H9 (cell line): ENCODE measurements at regions not wholly inside any gene's neighbourhood (a gene's known extent, or its start where the extent isn't known, plus 50 kb on each side); places are given as distances from the start of the nearest gene placed in this dataset.

Experiments used
- DNase-seq: peaks from one replicate; pipeline ENCODE4 v3.0.0-alpha.2; 2017
- H2AFZ ChIP-seq: one replicate; pipeline ENCODE4 v1.6.1; 2013; ENCODE audit warnings: mild to moderate bottlenecking, low read length, control low read depth, moderate library complexity
- H2AK5ac ChIP-seq: 2 replicates; pipeline ENCODE4 v1.6.1; 2013; ENCODE audit warnings: low read length, control low read depth, mixed read lengths; ENCODE audit not compliant: insufficient read length
- H2BK120ac ChIP-seq: one replicate; pipeline ENCODE4 v1.6.1; 2013; ENCODE audit warnings: low read depth, mild to moderate bottlenecking, low read length, control low read depth, inconsistent platforms; ENCODE audit not compliant: poor library complexity, severe bottlenecking
- H2BK12ac ChIP-seq: 2 replicates; pipeline ENCODE4 v1.6.1; 2013; ENCODE audit warnings: low read length, control low read depth, mixed read lengths, low read depth; ENCODE audit not compliant: insufficient read length
- H2BK15ac ChIP-seq: 2 replicates; pipeline ENCODE4 v1.6.1; 2013; ENCODE audit warnings: low read depth, low read length, control low read depth
- H2BK20ac ChIP-seq: one replicate; pipeline ENCODE4 v1.6.1; 2013; ENCODE audit warnings: low read depth, mild to moderate bottlenecking, low read length, control low read depth, inconsistent platforms; ENCODE audit not compliant: poor library complexity, severe bottlenecking
- H2BK5ac ChIP-seq: 2 replicates; pipeline ENCODE4 v1.6.1; 2013; ENCODE audit warnings: low read length, control low read depth, mixed read lengths; ENCODE audit not compliant: insufficient read length
- H3K14ac ChIP-seq: 2 replicates; pipeline ENCODE4 v1.6.1; 2013; ENCODE audit warnings: low read length, control low read depth; ENCODE audit not compliant: insufficient read depth
- H3K18ac ChIP-seq: 2 replicates; pipeline ENCODE4 v1.6.1; 2013; ENCODE audit warnings: low read depth, mild to moderate bottlenecking, mixed read lengths, low read length, control low read depth; ENCODE audit not compliant: insufficient read length
- H3K23ac ChIP-seq: 2 replicates; pipeline ENCODE4 v1.6.1; 2013; ENCODE audit warnings: low read length, control low read depth, mixed read lengths, low read depth; ENCODE audit not compliant: insufficient read length
- H3K23me2 ChIP-seq: 2 replicates; pipeline ENCODE4 v1.6.1; 2013; ENCODE audit warnings: low read depth, mild to moderate bottlenecking, mixed read lengths, low read length, control low read depth; ENCODE audit not compliant: insufficient read length, poor library complexity, severe bottlenecking
- H3K27ac ChIP-seq: 2 replicates; pipeline ENCODE4 v1.5.1; 2013; ENCODE audit warnings: low read length, control low read depth, mixed read lengths, low read depth; ENCODE audit not compliant: insufficient read length
- H3K27me3 ChIP-seq: 2 replicates; pipeline ENCODE4 v1.6.1; 2013; ENCODE audit warnings: low read length, control low read depth, inconsistent platforms; ENCODE audit not compliant: insufficient read depth
- H3K4ac ChIP-seq: 2 replicates; pipeline ENCODE4 v1.6.1; 2013; ENCODE audit warnings: low read depth, mild to moderate bottlenecking, control low read depth, inconsistent platforms, low read length, moderate library complexity
- H3K4me1 ChIP-seq: 2 replicates; pipeline ENCODE4 v1.6.1; 2013; ENCODE audit warnings: low read length, control low read depth, inconsistent platforms; ENCODE audit not compliant: insufficient read depth
- H3K4me2 ChIP-seq: 2 replicates; pipeline ENCODE4 v1.6.1; 2013; ENCODE audit warnings: low read length, control low read depth, mixed read lengths; ENCODE audit not compliant: insufficient read length, insufficient read depth
- H3K56ac ChIP-seq: 2 replicates; pipeline ENCODE4 v1.6.1; 2013; ENCODE audit warnings: low read depth, mild to moderate bottlenecking, mixed read lengths, low read length, control low read depth; ENCODE audit not compliant: insufficient read length
- H3K79me1 ChIP-seq: 2 replicates; pipeline ENCODE4 v1.6.1; 2013; ENCODE audit warnings: low read depth, mild to moderate bottlenecking, moderate library complexity, low read length, control low read depth, inconsistent platforms; ENCODE audit not compliant: insufficient read depth, poor library complexity, severe bottlenecking
- H3K79me2 ChIP-seq: 2 replicates; pipeline ENCODE4 v1.6.1; 2013; ENCODE audit warnings: low read length, control low read depth, inconsistent platforms; ENCODE audit not compliant: insufficient read depth
- H3K9ac ChIP-seq: 2 replicates; pipeline ENCODE4 v1.6.1; 2013; ENCODE audit warnings: low read length, control low read depth, mixed read lengths; ENCODE audit not compliant: insufficient read length; ENCODE audit errors: extremely low read depth
- H3K9me3 ChIP-seq: one replicate; pipeline ENCODE4 v1.6.1; 2013; ENCODE audit warnings: low read depth, low read length, inconsistent platforms; ENCODE audit not compliant: control insufficient read depth
- H3T11ph ChIP-seq: one replicate; pipeline ENCODE4 v1.6.1; 2013; ENCODE audit warnings: mild to moderate bottlenecking, low read length, control low read depth, inconsistent platforms
- H4K20me1 ChIP-seq: one replicate; pipeline ENCODE4 v1.6.1; 2013; ENCODE audit not compliant: control insufficient read depth, insufficient read length, insufficient read depth
- H4K5ac ChIP-seq: 2 replicates; pipeline ENCODE4 v1.6.1; 2013; ENCODE audit warnings: low read depth, mild to moderate bottlenecking, mixed read lengths, low read length, control low read depth; ENCODE audit not compliant: insufficient read length
- H4K8ac ChIP-seq: replicated peaks from 2 replicates; pipeline ENCODE4 v1.6.1; 2013; ENCODE audit warnings: low read length, control low read depth, mixed read lengths, low read depth; ENCODE audit not compliant: insufficient read length
- H4K91ac ChIP-seq: 2 replicates; pipeline ENCODE4 v1.6.1; 2013; ENCODE audit warnings: low read depth, mild to moderate bottlenecking, moderate library complexity, mixed read lengths, low read length, control low read depth; ENCODE audit not compliant: insufficient read length
- H3K27ac Mint-ChIP-seq, 3 experiments: 2 replicates in 2 of 3; 3 replicates in 1 of 3; pipeline ENCODE4 v1.8.0; 2020 to 2021; ENCODE audit warnings: mixed read lengths in 3 of 3, mild to moderate bottlenecking in 1 of 3, moderate library complexity in 1 of 3
- H3K27me3 Mint-ChIP-seq: 2 replicates; pipeline ENCODE4 v1.8.0; 2021; ENCODE audit warnings: low read depth, mild to moderate bottlenecking, moderate library complexity, mixed read lengths
- H3K36me3 Mint-ChIP-seq, 3 experiments: 2 replicates in 2 of 3; 3 replicates in 1 of 3; pipeline ENCODE4 v1.8.0; 2020 to 2021; ENCODE audit warnings: low read depth in 3 of 3, mixed read lengths in 3 of 3; ENCODE audit not compliant: insufficient read depth in 1 of 3
- H3K4me1 Mint-ChIP-seq, 2 experiments: 2 replicates each; pipeline ENCODE4 v1.8.0; 2020; ENCODE audit warnings: mixed read lengths in 2 of 2
- H3K4me3 Mint-ChIP-seq, 2 experiments: 2 replicates in 1 of 2; 3 replicates in 1 of 2; pipeline ENCODE4 v1.8.0; 2020 to 2021; ENCODE audit warnings: mild to moderate bottlenecking in 2 of 2, mixed read lengths in 2 of 2, moderate library complexity in 1 of 2
- H3K9me3 Mint-ChIP-seq, 2 experiments: 2 replicates in 1 of 2; 3 replicates in 1 of 2; pipeline ENCODE4 v1.8.0; 2020; ENCODE audit warnings: mild to moderate bottlenecking in 2 of 2, mixed read lengths in 2 of 2, moderate library complexity in 1 of 2
- CTCF ChIP-seq: fragments of 200-600 bp; sonication (generic); conservative IDR thresholded peaks from 3 replicates; pipeline ENCODE4 v1.8.0; 2021; ENCODE audit warnings: antibody characterized with exemption, mild to moderate bottlenecking
- WGBS: extraction: QIAGEN DNeasy Blood & Tissue Kit; methylation state at CpG from one replicate; pipeline ENCODE4 v1.1.7; 2013; ENCODE audit warnings: missing lambda C conversion rate, low lambda C conversion rate, mixed read lengths; ENCODE audit not compliant: insufficient read length; ENCODE audit errors: extremely low coverage; 5-methylcytosine and 5-hydroxymethylcytosine counted together

DNA sequence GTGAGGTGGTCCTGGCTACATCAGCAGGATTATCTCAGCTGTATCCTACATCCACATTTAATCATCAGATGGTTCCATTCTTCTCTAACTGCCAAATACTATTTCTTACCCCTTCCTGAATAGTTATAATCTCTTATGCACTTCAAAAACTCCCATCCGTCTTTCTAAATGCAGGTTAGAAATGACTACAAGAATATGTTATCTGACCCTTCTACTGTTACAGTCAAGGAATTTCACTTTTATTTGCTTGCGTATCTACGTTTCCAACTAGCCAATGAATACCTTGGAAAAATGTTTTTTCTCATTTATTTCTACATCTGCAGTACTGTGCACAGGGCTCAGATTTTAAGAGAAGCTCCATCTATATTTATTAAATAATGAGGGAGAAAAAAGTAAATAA is 709.9 kb downstream of the KCNT2 start:
- H2AK5ac ChIP-seq: no peak overlapping the region
- no peaks in the 10 kb centered on the region for H3K27me3 Mint-ChIP-seq
- H3K9me3 Mint-ChIP-seq: no peaks in the 10 kb centered on the region
- no peak overlapping the region for H2AFZ ChIP-seq
- no peak overlapping the region for H4K8ac ChIP-seq
- H3K4me3 Mint-ChIP-seq: no peak overlapping the region
- H3K23me2 ChIP-seq: no peaks in the 10 kb centered on the region
- H3K27me3 ChIP-seq: no peaks in the 10 kb centered on the region
- H2BK20ac ChIP-seq: no peak overlapping the region
- no peak overlapping the region for H3K14ac ChIP-seq
- H3K18ac ChIP-seq: no peak overlapping the region
- no peak for DNase-seq
- H3K79me1 ChIP-seq: no peaks in the 10 kb centered on the region
- H3K9ac ChIP-seq: no peak overlapping the region
- TF ChIP-seq CTCF: no peak
- no peak overlapping the region for H2BK5ac ChIP-seq
- H4K20me1 ChIP-seq: no peaks in the 10 kb centered on the region
- H3K4ac ChIP-seq: no peak overlapping the region
- peaks cover 4% of the 10 kb centered on the region; the same call in 1 of the 2 replicates for H3K4me1 ChIP-seq
- no peak overlapping the region for H2BK12ac ChIP-seq
- H3K9me3 ChIP-seq: no peaks in the 10 kb centered on the region
- H3K4me2 ChIP-seq: no peak overlapping the region
- H4K5ac ChIP-seq: no peak overlapping the region
- WGBS: no CpG with 5 or more reads among the region's 3 CpGs
- no peaks in the 10 kb centered on the region; a peak in 1 of 7 replicates for H3K36me3 Mint-ChIP-seq
- H2BK120ac ChIP-seq: no peak overlapping the region
- no peaks in the 10 kb centered on the region for H3K79me2 ChIP-seq
- no peak overlapping the region for H3K23ac ChIP-seq
- no peak overlapping the region for H3T11ph ChIP-seq
- H3K27ac ChIP-seq: no peak overlapping the region
- no peak overlapping the region for H3K56ac ChIP-seq
- H3K4me1 Mint-ChIP-seq: no peaks in the 10 kb centered on the region
- no peak overlapping the region for H2BK15ac ChIP-seq
- H4K91ac ChIP-seq: no peak overlapping the region
- no peak overlapping the region; a peak in 1 of 7 replicates for H3K27ac Mint-ChIP-seq
